GM10266 (cell line): ENCODE measurements at regions not wholly inside any gene's neighbourhood (a gene's known extent, or its start where the extent isn't known, plus 50 kb on each side); places are given as distances from the start of the nearest gene placed in this dataset.

Experiments used
- DNase-seq: peaks from one replicate; pipeline ENCODE4 v3.0.0; 2012; ENCODE audit errors: extremely low spot score
- CTCF ChIP-seq: IDR thresholded peaks from 2 replicates; pipeline ENCODE4 v1.5.1; 2012; ENCODE audit warnings: mild to moderate bottlenecking, low read depth; ENCODE audit not compliant: control insufficient read depth, insufficient read depth; ENCODE audit errors: missing control alignments

- TF ChIP-seq CTCF, result no peak
Measured at GRCh38 chr12:81974762-81975161, 215.6 kb upstream of the PPFIA2 start.

GRCh38 chr12:81968421-81968820 is 209.3 kb upstream of the PPFIA2 start:
- DNase-seq, result no peak
- no peak for TF ChIP-seq CTCF

More at GRCh38 chr12:81974762-81975161, 215.6 kb upstream of the PPFIA2 start:
- no peak for DNase-seq

GRCh38 chr12:81963636-81964035 is 204.5 kb upstream of the PPFIA2 start:
- TF ChIP-seq CTCF, result no peak
- DNase-seq, result no peak

- no peak for DNase-seq
- TF ChIP-seq CTCF, result no peak
Measured at GRCh38 chr12:81963026-81963425, 203.9 kb upstream of the PPFIA2 start.

- no peak for DNase-seq
- no peak for TF ChIP-seq CTCF
Measured at GRCh38 chr12:81962126-81962856, 203.1 kb upstream of the PPFIA2 start.

GRCh38 chr12:81958406-81958805 is 199.3 kb upstream of the PPFIA2 start:
- no peak for DNase-seq
- no peak for TF ChIP-seq CTCF

- DNase-seq, result no peak
- TF ChIP-seq CTCF, result no peak
Measured at GRCh38 chr12:81957631-81958030, 198.5 kb upstream of the PPFIA2 start.
